Uterus (tissue), 3 donors: ENCODE measurements at regions not wholly inside any gene's neighbourhood (a gene's known extent, or its start where the extent isn't known, plus 50 kb on each side); places are given as distances from the start of the nearest gene placed in this dataset.

Experiments
- DNase-seq, 2 donors: peaks; one replicate each; pipeline ENCODE4 v3.0.0-alpha.2; 2019 to 2020
- H3K27ac ChIP-seq, 2 donors: fragments of 200-600 bp; sonication (generic); 1 replicate in 1 of 2; 2 replicates in 1 of 2; pipeline ENCODE4 v1.5.1; 2016 to 2018
- H3K27me3 ChIP-seq, 2 donors: fragments of 200-600 bp; sonication (generic); one replicate each; pipeline ENCODE4 v1.5.1; 2018 to 2019; ENCODE audit warnings: control low read depth in 1 of 2
- H3K36me3 ChIP-seq, 2 donors: fragments of 200-600 bp; sonication (generic); one replicate each; pipeline ENCODE4 v1.5.1; 2019; ENCODE audit warnings: control low read depth in 1 of 2
- H3K4me1 ChIP-seq, 2 donors: fragments of 200-600 bp; sonication (generic); one replicate each; pipeline ENCODE4 v1.5.1; 2018 to 2019; ENCODE audit warnings: control low read depth in 1 of 2
- H3K4me3 ChIP-seq, 2 donors: fragments of 200-600 bp; sonication (generic); 1 replicate in 1 of 2; 2 replicates in 1 of 2; pipeline ENCODE4 v1.5.1; 2018 to 2019; ENCODE audit warnings: mild to moderate bottlenecking in 1 of 2
- H3K9me3 ChIP-seq, 2 donors: fragments of 200-600 bp; sonication (generic); one replicate each; pipeline ENCODE4 v1.5.1; 2019; ENCODE audit warnings: control low read depth in 1 of 2
- POLR2A ChIP-seq, 2 donors: fragments of 450-650 bp; IDR thresholded peaks; one replicate each; pipeline ENCODE4 v1.6.1; 2016; ENCODE audit warnings: antibody characterized with exemption in 2 of 2, mild to moderate bottlenecking in 1 of 2, moderate library complexity in 1 of 2
- intact Hi-C: fragments of 100-400 bp; cut with DNase I; formaldehyde crosslinking; loops from one replicate; pipeline ENCODE4 v1.15.1; 2023; ENCODE audit warnings: low total_unique reads
- TF ChIP-seq, protein P1 (sequence below), 4 experiments: fragments of 200-600 bp in 2 of 4; fragments of 450-650 bp in 2 of 4; sonication (generic) in 2 of 4; IDR thresholded peaks; one replicate each; pipeline ENCODE4 v1.5.1; 2016 to 2019; ENCODE audit warnings: antibody characterized with exemption in 4 of 4, mild to moderate bottlenecking in 2 of 4, moderate library complexity in 1 of 4
- donor health status: DM: yes; HTN: yes; CAD: no.

DNA sequence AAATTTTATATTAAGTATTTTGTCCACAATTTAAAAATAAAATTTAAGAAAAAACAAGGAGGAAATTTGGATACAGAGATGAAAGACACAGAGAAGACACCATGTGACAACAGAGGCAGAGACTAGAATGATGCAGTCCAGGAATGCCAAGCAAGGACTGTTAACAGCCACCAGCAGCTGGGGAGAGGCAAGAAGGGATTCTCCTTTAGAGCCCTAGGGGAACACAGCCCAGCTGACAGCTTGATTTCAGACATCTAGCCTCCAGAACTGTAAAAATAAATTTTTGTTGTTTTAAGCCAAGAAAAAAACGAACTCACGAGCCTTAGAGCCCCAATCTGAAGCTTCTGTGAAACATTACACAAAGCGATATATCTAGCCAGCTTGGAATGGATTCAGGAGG is 198.5 kb downstream of the ZNF648 start:
- intact Hi-C loops: no loop called here
- no peaks in the 10 kb centered on the region for H3K4me1 ChIP-seq
- TF ChIP-seq, protein P1, sequence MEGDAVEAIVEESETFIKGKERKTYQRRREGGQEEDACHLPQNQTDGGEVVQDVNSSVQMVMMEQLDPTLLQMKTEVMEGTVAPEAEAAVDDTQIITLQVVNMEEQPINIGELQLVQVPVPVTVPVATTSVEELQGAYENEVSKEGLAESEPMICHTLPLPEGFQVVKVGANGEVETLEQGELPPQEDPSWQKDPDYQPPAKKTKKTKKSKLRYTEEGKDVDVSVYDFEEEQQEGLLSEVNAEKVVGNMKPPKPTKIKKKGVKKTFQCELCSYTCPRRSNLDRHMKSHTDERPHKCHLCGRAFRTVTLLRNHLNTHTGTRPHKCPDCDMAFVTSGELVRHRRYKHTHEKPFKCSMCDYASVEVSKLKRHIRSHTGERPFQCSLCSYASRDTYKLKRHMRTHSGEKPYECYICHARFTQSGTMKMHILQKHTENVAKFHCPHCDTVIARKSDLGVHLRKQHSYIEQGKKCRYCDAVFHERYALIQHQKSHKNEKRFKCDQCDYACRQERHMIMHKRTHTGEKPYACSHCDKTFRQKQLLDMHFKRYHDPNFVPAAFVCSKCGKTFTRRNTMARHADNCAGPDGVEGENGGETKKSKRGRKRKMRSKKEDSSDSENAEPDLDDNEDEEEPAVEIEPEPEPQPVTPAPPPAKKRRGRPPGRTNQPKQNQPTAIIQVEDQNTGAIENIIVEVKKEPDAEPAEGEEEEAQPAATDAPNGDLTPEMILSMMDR (IDR thresholded peaks at IDR 0.05): no peak
- no peak for TF ChIP-seq POLR2A (IDR thresholded peaks at IDR 0.05)
- no peak overlapping the region for H3K27ac ChIP-seq
- H3K27me3 ChIP-seq: no peaks in the 10 kb centered on the region
- H3K4me3 ChIP-seq: no peak overlapping the region
- DNase-seq: no peak
- H3K9me3 ChIP-seq: no peaks in the 10 kb centered on the region
- no peaks in the 10 kb centered on the region for H3K36me3 ChIP-seq

DNA sequence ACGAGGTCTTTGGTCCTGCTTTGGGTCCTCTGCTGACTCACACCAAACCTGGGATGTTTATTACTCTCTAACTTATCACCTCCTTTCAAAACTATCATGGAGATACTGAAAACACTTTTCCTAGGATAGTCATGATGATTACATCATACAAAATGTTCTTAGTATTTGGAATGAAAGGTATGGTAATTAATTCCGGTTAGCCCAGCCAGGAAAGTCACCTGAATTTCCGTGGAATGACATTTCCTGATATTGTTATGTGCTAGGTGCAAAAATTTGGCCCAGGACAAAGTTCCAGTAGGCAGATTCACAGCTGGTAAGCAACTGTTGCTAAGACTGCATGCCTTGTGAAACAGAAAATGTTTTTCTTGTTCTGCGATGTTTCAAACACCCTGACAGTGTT is 203.4 kb downstream of the ZNF648 start:
- Histone ChIP-seq H3K9me3 (no peaks in the 10 kb centered on the region), H3K27me3 (no peaks in the 10 kb centered on the region), H3K36me3 (no peaks in the 10 kb centered on the region), H3K27ac (no peak overlapping the region), H3K4me1 (no peaks in the 10 kb centered on the region), H3K4me3 (no peak overlapping the region)
- no peak for TF ChIP-seq POLR2A (IDR thresholded peaks at IDR 0.05)
- TF ChIP-seq, protein P1 (IDR thresholded peaks at IDR 0.05): no peak
- no peak for DNase-seq
- intact Hi-C loops: no loop called here
